ENCODE measurements at regions not wholly inside any gene's neighbourhood (a gene's known extent, or its start where the extent isn't known, plus 50 kb on each side); places are given as distances from the start of the nearest gene placed in this dataset.

- Histone ChIP-seq H3K36me3 (ENCODE audit: low read length) (no peaks in the 10 kb centered on the region), H4K20me1 (ENCODE audit: low read depth, low read length) (no peaks in the 10 kb centered on the region), H3K4me3 (ENCODE audit: insufficient read depth, low read length, poor library complexity, severe bottlenecking) (no peak overlapping the region), H3K79me2 (ENCODE audit: insufficient read depth, low read length) (no peaks in the 10 kb centered on the region), H3K4me2 (ENCODE audit: low read depth, low read length, poor library complexity, severe bottlenecking) (no peak overlapping the region), H2AFZ (ENCODE audit: low read depth, low read length, severe bottlenecking) (no peak overlapping the region), H3K9ac (ENCODE audit: low read length) (no peak overlapping the region), H3K27me3 (ENCODE audit: low read length) (no peaks in the 10 kb centered on the region), H3K9me3 (ENCODE audit: insufficient read depth, low read length) (no peaks in the 10 kb centered on the region), H3K9me2 (replicated peaks; ENCODE audit: insufficient read depth, low read length) (no peaks in the 10 kb centered on the region), H3K27ac (ENCODE audit: low read depth, low read length) (no peak overlapping the region), H3F3A (ENCODE audit: insufficient read depth) (no peaks in the 10 kb centered on the region)
- no peak for TF ChIP-seq EZH2phosphoT487 (conservative IDR thresholded peaks at IDR 0.05; ENCODE audit: low read length)
- TF ChIP-seq, protein P1, sequence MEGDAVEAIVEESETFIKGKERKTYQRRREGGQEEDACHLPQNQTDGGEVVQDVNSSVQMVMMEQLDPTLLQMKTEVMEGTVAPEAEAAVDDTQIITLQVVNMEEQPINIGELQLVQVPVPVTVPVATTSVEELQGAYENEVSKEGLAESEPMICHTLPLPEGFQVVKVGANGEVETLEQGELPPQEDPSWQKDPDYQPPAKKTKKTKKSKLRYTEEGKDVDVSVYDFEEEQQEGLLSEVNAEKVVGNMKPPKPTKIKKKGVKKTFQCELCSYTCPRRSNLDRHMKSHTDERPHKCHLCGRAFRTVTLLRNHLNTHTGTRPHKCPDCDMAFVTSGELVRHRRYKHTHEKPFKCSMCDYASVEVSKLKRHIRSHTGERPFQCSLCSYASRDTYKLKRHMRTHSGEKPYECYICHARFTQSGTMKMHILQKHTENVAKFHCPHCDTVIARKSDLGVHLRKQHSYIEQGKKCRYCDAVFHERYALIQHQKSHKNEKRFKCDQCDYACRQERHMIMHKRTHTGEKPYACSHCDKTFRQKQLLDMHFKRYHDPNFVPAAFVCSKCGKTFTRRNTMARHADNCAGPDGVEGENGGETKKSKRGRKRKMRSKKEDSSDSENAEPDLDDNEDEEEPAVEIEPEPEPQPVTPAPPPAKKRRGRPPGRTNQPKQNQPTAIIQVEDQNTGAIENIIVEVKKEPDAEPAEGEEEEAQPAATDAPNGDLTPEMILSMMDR (IDR thresholded peaks at IDR 0.05; ENCODE audit: insufficient read depth, low read length, poor library complexity, severe bottlenecking), result no peak
Observed at GRCh38 chr2:173599821-173600359, 245.2 kb downstream of the CDCA7 start.

DNA sequence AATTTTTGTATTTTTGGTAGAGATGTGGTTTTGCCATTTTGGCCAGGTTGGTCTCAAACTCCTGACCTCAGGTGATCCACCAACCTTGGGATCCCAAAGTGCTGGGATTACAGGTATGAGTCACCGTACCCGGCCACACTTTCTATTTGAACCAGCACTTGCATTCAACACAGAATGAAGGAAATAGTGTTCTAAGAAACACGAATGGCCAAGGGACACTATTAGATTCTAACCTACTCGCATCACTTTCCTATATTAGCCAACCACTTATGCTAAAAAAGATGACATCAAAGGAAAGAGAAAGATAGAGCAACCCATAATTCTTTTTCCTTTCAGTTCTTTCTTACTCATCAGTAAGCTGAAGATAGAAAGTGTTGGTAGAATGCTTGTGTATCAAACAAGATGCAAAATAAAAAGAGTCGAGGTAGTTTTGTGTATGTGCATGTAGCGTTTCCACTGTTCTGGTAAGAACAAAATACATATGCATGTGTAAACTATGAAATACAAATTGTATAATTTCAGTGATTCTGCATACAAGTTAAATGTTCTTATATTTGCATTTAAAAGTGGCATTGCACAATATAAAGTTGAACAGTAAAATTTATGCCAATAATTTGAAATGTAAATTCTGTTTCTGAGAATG lies 247.6 kb downstream of the CDCA7 start:
- no peaks in the 10 kb centered on the region for H3K79me2 ChIP-seq (ENCODE audit: insufficient read depth, low read length)
- TF ChIP-seq EZH2phosphoT487 (conservative IDR thresholded peaks at IDR 0.05; ENCODE audit: low read length), result no peak
- TF ChIP-seq, protein P1 (IDR thresholded peaks at IDR 0.05; ENCODE audit: insufficient read depth, low read length, poor library complexity, severe bottlenecking), result no peak
- H4K20me1 ChIP-seq (ENCODE audit: low read depth, low read length), result no peaks in the 10 kb centered on the region

GRCh38 chr2:173605994-173606393 lies 251.3 kb downstream of the CDCA7 start:
- H2AFZ ChIP-seq (ENCODE audit: low read depth, low read length, severe bottlenecking), result no peak overlapping the region
- no peaks in the 10 kb centered on the region for H3K27me3 ChIP-seq (ENCODE audit: low read length)
- TF ChIP-seq EZH2phosphoT487 (conservative IDR thresholded peaks at IDR 0.05; ENCODE audit: low read length), result no peak
- TF ChIP-seq, protein P1 (IDR thresholded peaks at IDR 0.05; ENCODE audit: insufficient read depth, low read length, poor library complexity, severe bottlenecking), result no peak
- no peaks in the 10 kb centered on the region for H3K9me2 ChIP-seq (replicated peaks; ENCODE audit: insufficient read depth, low read length)
- H3K9me3 ChIP-seq (ENCODE audit: insufficient read depth, low read length), result no peaks in the 10 kb centered on the region
- H4K20me1 ChIP-seq (ENCODE audit: low read depth, low read length), result no peaks in the 10 kb centered on the region
- no peaks in the 10 kb centered on the region for H3K36me3 ChIP-seq (ENCODE audit: low read length)
- H3K4me3 ChIP-seq (ENCODE audit: insufficient read depth, low read length, poor library complexity, severe bottlenecking), result no peak overlapping the region
- H3F3A ChIP-seq (ENCODE audit: insufficient read depth), result no peaks in the 10 kb centered on the region
- no peaks in the 10 kb centered on the region for H3K79me2 ChIP-seq (ENCODE audit: insufficient read depth, low read length)
- no peak overlapping the region for H3K9ac ChIP-seq (ENCODE audit: low read length)
- no peak overlapping the region for H3K27ac ChIP-seq (ENCODE audit: low read depth, low read length)
- H3K4me2 ChIP-seq (ENCODE audit: low read depth, low read length, poor library complexity, severe bottlenecking), result no peak overlapping the region

More for the DNA sequence above, 247.6 kb downstream of the CDCA7 start:
- Histone ChIP-seq H3F3A (ENCODE audit: insufficient read depth) (no peaks in the 10 kb centered on the region), H2AFZ (ENCODE audit: low read depth, low read length, severe bottlenecking) (no peak overlapping the region), H3K27ac (ENCODE audit: low read depth, low read length) (no peak overlapping the region), H3K4me3 (ENCODE audit: insufficient read depth, low read length, poor library complexity, severe bottlenecking) (no peak overlapping the region), H3K4me2 (ENCODE audit: low read depth, low read length, poor library complexity, severe bottlenecking) (no peak overlapping the region), H3K9me3 (ENCODE audit: insufficient read depth, low read length) (no peaks in the 10 kb centered on the region), H3K9me2 (replicated peaks; ENCODE audit: insufficient read depth, low read length) (no peaks in the 10 kb centered on the region), H3K36me3 (ENCODE audit: low read length) (no peaks in the 10 kb centered on the region), H3K9ac (ENCODE audit: low read length) (no peak overlapping the region), H3K27me3 (ENCODE audit: low read length) (no peaks in the 10 kb centered on the region)
